ENCODE measurements at regions not wholly inside any gene's neighbourhood (a gene's known extent, or its start where the extent isn't known, plus 50 kb on each side); places are given as distances from the start of the nearest gene placed in this dataset.

DNA sequence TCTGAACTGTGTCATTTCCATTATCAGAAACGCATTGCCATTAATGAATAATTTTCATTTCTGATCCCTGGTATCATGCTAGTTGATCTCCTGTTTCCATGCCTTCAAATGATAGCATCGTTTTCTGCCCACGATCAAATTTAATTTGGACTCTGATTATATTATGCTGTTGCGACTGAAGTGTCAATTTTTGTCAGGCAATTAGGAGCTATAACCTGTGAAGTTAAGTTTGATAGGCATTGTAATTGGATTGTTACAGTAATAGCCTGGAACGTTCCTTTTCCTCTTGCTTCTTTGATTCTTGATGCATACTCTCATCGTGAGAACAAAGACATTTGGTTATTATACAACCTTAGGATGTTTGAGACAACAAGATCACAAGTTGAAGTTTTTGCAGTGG is 356.3 kb downstream of the VRK1 start:
- TF ChIP-seq, protein P1, sequence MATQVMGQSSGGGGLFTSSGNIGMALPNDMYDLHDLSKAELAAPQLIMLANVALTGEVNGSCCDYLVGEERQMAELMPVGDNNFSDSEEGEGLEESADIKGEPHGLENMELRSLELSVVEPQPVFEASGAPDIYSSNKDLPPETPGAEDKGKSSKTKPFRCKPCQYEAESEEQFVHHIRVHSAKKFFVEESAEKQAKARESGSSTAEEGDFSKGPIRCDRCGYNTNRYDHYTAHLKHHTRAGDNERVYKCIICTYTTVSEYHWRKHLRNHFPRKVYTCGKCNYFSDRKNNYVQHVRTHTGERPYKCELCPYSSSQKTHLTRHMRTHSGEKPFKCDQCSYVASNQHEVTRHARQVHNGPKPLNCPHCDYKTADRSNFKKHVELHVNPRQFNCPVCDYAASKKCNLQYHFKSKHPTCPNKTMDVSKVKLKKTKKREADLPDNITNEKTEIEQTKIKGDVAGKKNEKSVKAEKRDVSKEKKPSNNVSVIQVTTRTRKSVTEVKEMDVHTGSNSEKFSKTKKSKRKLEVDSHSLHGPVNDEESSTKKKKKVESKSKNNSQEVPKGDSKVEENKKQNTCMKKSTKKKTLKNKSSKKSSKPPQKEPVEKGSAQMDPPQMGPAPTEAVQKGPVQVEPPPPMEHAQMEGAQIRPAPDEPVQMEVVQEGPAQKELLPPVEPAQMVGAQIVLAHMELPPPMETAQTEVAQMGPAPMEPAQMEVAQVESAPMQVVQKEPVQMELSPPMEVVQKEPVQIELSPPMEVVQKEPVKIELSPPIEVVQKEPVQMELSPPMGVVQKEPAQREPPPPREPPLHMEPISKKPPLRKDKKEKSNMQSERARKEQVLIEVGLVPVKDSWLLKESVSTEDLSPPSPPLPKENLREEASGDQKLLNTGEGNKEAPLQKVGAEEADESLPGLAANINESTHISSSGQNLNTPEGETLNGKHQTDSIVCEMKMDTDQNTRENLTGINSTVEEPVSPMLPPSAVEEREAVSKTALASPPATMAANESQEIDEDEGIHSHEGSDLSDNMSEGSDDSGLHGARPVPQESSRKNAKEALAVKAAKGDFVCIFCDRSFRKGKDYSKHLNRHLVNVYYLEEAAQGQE (IDR thresholded peaks at IDR 0.05; ENCODE audit: low read depth), result no peak
- no peak for TF ChIP-seq FOXM1 (IDR thresholded peaks at IDR 0.05; ENCODE audit: borderline replicate concordance, low read depth)
- no peak for TF ChIP-seq CREB1 (IDR thresholded peaks at IDR 0.05; ENCODE audit: low read depth)
- no peak for TF ChIP-seq TAF1 (IDR thresholded peaks at IDR 0.05; ENCODE audit: low read depth)
- TF ChIP-seq MAX (IDR thresholded peaks at IDR 0.05), result no peak
- TF ChIP-seq EP300 (IDR thresholded peaks at IDR 0.05; ENCODE audit: borderline replicate concordance), result no peak
